Endodermal cell (in vitro differentiated cells): ENCODE measurements at regions not wholly inside any gene's neighbourhood (a gene's known extent, or its start where the extent isn't known, plus 50 kb on each side); places are given as distances from the start of the nearest gene placed in this dataset.
A peak's percentile ranks its signal among the peaks of the same experiment; 100 is the strongest.

ENCODE experiments used
- DNase-seq: peaks from one replicate; pipeline ENCODE4 v3.0.0-alpha.2; 2017
- H3K27ac ChIP-seq: 2 replicates; pipeline ENCODE4 v1.5.1; 2013; ENCODE audit warnings: mild to moderate bottlenecking, low read depth, low read length, moderate library complexity
- H3K27me3 ChIP-seq: 2 replicates; pipeline ENCODE4 v1.6.1; 2013; ENCODE audit warnings: mild to moderate bottlenecking, low read length, moderate library complexity; ENCODE audit not compliant: insufficient read depth, control insufficient read depth, poor library complexity, severe bottlenecking
- H3K36me3 ChIP-seq: 2 replicates; pipeline ENCODE4 v1.7.0; 2013; ENCODE audit warnings: mild to moderate bottlenecking, low read length, moderate library complexity; ENCODE audit not compliant: control insufficient read depth, insufficient read depth
- H3K4me1 ChIP-seq: one replicate; pipeline ENCODE4 v1.7.0; 2013; ENCODE audit warnings: low read length; ENCODE audit not compliant: control insufficient read depth, insufficient read depth
- H3K4me3 ChIP-seq: 2 replicates; pipeline ENCODE4 v1.5.1; 2013; ENCODE audit warnings: mild to moderate bottlenecking, low read length, moderate library complexity
- H3K9ac ChIP-seq: 2 replicates; pipeline ENCODE4 v1.6.1; 2013; ENCODE audit warnings: mild to moderate bottlenecking, low read length, moderate library complexity; ENCODE audit not compliant: poor library complexity, severe bottlenecking; ENCODE audit errors: extremely low read depth
- H3K9me3 ChIP-seq: 2 replicates; pipeline ENCODE4 v1.6.1; 2013; ENCODE audit warnings: mild to moderate bottlenecking, low read length, moderate library complexity; ENCODE audit not compliant: control insufficient read depth
- H3K27ac Mint-ChIP-seq: 2 replicates; pipeline ENCODE4 v1.8.0; 2020; ENCODE audit warnings: mixed read lengths
- H3K27me3 Mint-ChIP-seq: 2 replicates; pipeline ENCODE4 v1.8.0; 2021; ENCODE audit warnings: mild to moderate bottlenecking, mixed read lengths; ENCODE audit not compliant: insufficient read depth
- H3K36me3 Mint-ChIP-seq: 2 replicates; pipeline ENCODE4 v1.8.0; 2020; ENCODE audit warnings: low read depth, mixed read lengths
- H3K4me1 Mint-ChIP-seq: 2 replicates; pipeline ENCODE4 v1.8.0; 2020; ENCODE audit warnings: mixed read lengths
- H3K4me3 Mint-ChIP-seq: 2 replicates; pipeline ENCODE4 v1.8.0; 2020; ENCODE audit warnings: mild to moderate bottlenecking, moderate library complexity, mixed read lengths
- H3K9me3 Mint-ChIP-seq: 2 replicates; pipeline ENCODE4 v1.8.0; 2020; ENCODE audit warnings: mild to moderate bottlenecking, mixed read lengths
- WGBS, 2 experiments: methylation state at CpG; one replicate each; pipeline versions ENCODE4 v1.1.5 to v1.1.7; 2013; ENCODE audit warnings: missing lambda C conversion rate in 2 of 2, mixed read lengths in 1 of 2; ENCODE audit not compliant: insufficient coverage in 1 of 2, insufficient read length in 1 of 2; 5-methylcytosine and 5-hydroxymethylcytosine counted together
- TF ChIP-seq, protein P1 (sequence below): fragments of 200-600 bp; sonication (generic); conservative IDR thresholded peaks from 2 replicates; pipeline ENCODE4 v1.5.0; 2021; ENCODE audit warnings: antibody characterized with exemption, mild to moderate bottlenecking

DNA sequence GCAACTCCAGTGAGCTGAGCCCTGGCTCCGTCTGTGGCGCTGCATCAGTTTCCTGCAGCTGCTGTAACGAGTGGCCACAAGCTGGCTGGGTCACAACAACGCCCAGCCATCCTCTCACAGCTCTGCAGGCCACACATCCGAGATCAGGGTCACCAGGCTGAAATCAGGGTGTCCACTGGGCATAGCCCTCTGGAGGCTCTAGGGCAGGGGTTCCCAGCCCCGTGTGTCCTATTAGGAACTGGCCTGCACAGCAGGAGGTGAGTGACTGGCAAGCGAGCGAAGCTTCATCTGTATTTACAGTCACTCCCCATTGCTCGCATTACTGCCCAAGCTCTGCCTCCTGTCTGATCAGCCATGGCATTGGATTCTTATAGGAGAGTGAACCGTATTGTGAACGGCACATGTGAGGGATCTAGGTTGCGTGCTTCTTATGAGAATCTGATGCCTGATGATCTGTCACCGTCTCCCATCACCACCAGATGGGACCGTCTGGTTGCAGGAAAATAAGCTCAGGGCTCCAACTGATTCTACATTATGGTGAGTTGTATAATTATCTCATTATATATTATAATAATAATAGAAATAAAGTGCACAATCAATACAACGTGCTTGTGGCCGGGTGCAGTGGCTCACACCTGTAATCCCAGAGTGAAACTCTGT, 176.5 kb downstream of the SEC14L1 start:
- H3K27me3 Mint-ChIP-seq: no peaks in the 10 kb centered on the region
- peak; percentile 53 for DNase-seq
- H3K4me1 Mint-ChIP-seq: peaks cover 12% of the 10 kb centered on the region
- H3K4me3 Mint-ChIP-seq: no peak overlapping the region
- H3K36me3 ChIP-seq: no peaks in the 10 kb centered on the region
- no peaks in the 10 kb centered on the region for H3K9me3 Mint-ChIP-seq
- H3K27ac Mint-ChIP-seq: no peak overlapping the region
- peaks cover 1% of the 10 kb centered on the region for H3K36me3 Mint-ChIP-seq
- H3K4me1 ChIP-seq: no peaks in the 10 kb centered on the region
- no peak overlapping the region for H3K9ac ChIP-seq
- H3K27me3 ChIP-seq: no peaks in the 10 kb centered on the region
- H3K27ac ChIP-seq: no peak overlapping the region
- H3K9me3 ChIP-seq: no peaks in the 10 kb centered on the region
- H3K4me3 ChIP-seq: no peak overlapping the region
- TF ChIP-seq, protein P1, sequence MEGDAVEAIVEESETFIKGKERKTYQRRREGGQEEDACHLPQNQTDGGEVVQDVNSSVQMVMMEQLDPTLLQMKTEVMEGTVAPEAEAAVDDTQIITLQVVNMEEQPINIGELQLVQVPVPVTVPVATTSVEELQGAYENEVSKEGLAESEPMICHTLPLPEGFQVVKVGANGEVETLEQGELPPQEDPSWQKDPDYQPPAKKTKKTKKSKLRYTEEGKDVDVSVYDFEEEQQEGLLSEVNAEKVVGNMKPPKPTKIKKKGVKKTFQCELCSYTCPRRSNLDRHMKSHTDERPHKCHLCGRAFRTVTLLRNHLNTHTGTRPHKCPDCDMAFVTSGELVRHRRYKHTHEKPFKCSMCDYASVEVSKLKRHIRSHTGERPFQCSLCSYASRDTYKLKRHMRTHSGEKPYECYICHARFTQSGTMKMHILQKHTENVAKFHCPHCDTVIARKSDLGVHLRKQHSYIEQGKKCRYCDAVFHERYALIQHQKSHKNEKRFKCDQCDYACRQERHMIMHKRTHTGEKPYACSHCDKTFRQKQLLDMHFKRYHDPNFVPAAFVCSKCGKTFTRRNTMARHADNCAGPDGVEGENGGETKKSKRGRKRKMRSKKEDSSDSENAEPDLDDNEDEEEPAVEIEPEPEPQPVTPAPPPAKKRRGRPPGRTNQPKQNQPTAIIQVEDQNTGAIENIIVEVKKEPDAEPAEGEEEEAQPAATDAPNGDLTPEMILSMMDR: no peak
- WGBS, 2 experiments: 93 to 97% methylated on average over 15 to 16 of the region's 16 CpGs

DNA sequence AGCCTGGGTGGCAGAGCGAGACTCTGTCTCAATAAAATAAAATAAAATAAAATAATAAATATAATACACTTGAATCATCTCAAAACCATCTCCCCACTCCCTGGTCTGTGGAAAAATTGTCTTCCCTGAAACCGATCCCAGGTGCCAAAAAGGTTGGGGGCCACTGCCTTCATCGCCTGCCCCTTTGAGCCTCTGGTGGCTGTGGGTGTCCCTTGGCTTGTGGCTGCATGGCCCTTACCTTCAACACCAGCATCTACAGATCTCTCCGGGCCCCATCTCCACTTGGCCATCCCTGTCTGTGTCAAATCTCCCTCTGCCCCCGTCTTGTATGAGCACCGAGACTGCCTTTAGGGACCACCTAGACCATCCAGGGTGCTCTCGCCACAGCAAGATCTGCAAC, 177.3 kb downstream of the SEC14L1 start:
- no peaks in the 10 kb centered on the region for H3K27me3 Mint-ChIP-seq
- TF ChIP-seq, protein P1: no peak
- H3K9me3 Mint-ChIP-seq: no peaks in the 10 kb centered on the region
- Histone ChIP-seq H3K9ac (no peak overlapping the region), H3K27ac (no peak overlapping the region), H3K4me3 (no peak overlapping the region), H3K4me1 (no peaks in the 10 kb centered on the region), H3K9me3 (no peaks in the 10 kb centered on the region), H3K36me3 (no peaks in the 10 kb centered on the region), H3K27me3 (no peaks in the 10 kb centered on the region)
- H3K4me3 Mint-ChIP-seq: no peak overlapping the region
- peaks cover 13% of the 10 kb centered on the region for H3K4me1 Mint-ChIP-seq
- H3K27ac Mint-ChIP-seq: no peak overlapping the region
- 92 to 100% methylated on average over 5 to 6 of the region's 7 CpGs for WGBS, 2 experiments
- DNase-seq: no peak
- H3K36me3 Mint-ChIP-seq: peaks cover 1% of the 10 kb centered on the region

DNA sequence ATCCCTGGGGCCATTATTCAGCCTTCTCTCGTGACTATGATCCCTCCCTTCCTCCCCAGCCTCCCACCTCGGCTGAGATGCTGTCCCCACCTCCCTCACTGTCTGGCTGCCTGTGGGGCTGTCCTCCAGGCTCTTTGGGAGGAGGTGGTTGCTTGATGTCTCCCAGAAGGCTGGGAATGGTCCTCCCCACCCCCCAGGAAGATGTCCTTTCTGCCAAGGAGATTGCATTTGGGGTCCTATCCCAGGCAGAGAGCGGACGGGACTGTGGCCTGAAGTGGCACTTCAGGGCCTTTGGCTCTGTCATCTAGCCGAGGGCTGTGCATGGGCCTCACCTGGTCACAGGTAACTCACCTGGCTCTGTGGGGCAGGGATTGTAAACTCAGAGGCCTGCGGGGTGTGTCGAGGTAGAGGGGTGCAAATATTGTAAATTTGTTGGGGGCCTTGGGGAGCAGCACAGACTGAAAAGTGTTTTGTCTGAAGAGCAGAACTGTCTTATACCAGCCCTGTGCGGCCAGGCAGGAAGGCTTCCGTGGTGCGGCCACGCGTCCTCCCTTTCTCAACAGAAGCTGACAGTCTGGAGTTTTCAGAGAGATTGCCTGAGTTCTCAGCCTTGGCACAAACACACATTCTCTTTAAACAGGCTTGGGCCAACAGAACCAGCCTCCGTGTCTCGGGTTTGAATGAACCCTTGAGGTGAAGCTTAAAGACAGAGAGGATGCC, 177.9 kb downstream of the SEC14L1 start:
- H3K36me3 Mint-ChIP-seq: peaks cover 1% of the 10 kb centered on the region
- H3K9me3 Mint-ChIP-seq: no peaks in the 10 kb centered on the region
- TF ChIP-seq, protein P1: no peak
- peaks cover 17% of the 10 kb centered on the region for H3K4me1 Mint-ChIP-seq
- H3K27me3 ChIP-seq: no peaks in the 10 kb centered on the region
- H3K9me3 ChIP-seq: no peaks in the 10 kb centered on the region
- no peak for DNase-seq
- no peaks in the 10 kb centered on the region for H3K27me3 Mint-ChIP-seq
- H3K4me3 ChIP-seq: no peak overlapping the region
- WGBS, 2 experiments: 89 to 90% methylated on average over 10 to 14 of the region's 14 CpGs
- no peak overlapping the region for H3K9ac ChIP-seq
- H3K4me1 ChIP-seq: no peaks in the 10 kb centered on the region
- H3K36me3 ChIP-seq: no peaks in the 10 kb centered on the region
- peak overlapping the region; percentile 30 for H3K27ac Mint-ChIP-seq
- H3K27ac ChIP-seq: no peak overlapping the region
- H3K4me3 Mint-ChIP-seq: no peak overlapping the region
